GM19025 (cell line): ENCODE measurements at regions not wholly inside any gene's neighbourhood (a gene's known extent, or its start where the extent isn't known, plus 50 kb on each side); places are given as distances from the start of the nearest gene placed in this dataset.
A peak's percentile ranks its signal among the peaks of the same experiment; 100 is the strongest.
"Not testable (repeated sequence)": the region's sequence is repeated elsewhere in the genome, so short reads cannot be mapped to it uniquely, and the experiment has no call there.

Experiments
- ATAC-seq: cut with Tn5 transposase; IDR thresholded peaks from one replicate; pipeline ENCODE4 v1.9.1; 2021; ENCODE audit warnings: mild to moderate bottlenecking, low read depth, moderate library complexity; ENCODE audit not compliant: unreplicated experiment

DNA sequence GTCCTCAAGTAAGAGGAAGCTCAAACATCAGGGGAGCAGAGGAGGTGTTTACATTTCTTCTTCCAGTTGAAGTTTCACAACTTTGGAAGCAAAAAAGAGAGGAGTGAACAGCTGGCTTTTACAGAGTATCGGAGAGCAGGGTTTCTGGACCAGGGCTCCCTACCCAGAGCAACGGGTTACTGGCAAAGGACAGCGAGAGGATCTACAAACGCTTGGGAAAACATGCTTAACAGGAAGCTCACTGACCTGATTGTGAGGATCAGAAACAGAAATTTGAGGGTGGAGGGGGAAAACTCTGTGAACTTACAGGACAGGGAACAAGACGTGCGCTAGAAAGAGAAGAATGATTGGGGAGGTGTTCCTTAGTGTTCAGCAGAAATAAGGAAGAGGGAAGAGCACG lies 85.7 kb upstream of the TAB2 start:
- ATAC-seq = no peak

DNA sequence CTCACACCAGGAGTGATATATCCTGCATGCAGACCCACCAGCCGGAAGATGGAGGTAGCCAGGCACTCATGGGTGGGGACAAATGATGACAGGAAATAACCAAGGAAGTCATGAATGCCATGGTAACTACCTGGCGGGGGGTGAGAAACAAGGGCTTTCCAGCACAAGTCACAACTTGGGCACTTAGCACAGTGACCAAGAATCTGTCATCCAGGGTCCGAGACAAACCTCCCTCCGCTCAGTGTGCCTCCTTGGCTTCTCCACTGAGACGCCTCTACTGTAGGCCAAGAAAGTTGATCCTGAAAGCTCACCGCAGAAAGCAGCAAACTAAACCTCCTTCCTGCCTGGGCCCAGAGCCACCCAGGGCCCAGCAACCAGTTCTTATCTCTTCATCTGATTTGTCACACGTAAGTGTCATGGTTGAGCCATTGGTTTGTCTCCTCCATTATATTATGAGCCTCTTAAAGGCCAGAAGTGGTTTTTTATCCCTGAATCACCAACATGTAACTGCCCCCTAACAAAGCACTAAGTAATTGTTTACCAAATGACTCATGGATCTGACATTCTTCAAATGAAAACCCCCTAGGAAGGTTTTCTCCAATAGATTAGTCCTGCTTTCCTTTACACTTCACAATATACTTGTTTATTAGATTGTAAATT lies 84.3 kb upstream of the TAB2 start:
- ATAC-seq = no peak

DNA sequence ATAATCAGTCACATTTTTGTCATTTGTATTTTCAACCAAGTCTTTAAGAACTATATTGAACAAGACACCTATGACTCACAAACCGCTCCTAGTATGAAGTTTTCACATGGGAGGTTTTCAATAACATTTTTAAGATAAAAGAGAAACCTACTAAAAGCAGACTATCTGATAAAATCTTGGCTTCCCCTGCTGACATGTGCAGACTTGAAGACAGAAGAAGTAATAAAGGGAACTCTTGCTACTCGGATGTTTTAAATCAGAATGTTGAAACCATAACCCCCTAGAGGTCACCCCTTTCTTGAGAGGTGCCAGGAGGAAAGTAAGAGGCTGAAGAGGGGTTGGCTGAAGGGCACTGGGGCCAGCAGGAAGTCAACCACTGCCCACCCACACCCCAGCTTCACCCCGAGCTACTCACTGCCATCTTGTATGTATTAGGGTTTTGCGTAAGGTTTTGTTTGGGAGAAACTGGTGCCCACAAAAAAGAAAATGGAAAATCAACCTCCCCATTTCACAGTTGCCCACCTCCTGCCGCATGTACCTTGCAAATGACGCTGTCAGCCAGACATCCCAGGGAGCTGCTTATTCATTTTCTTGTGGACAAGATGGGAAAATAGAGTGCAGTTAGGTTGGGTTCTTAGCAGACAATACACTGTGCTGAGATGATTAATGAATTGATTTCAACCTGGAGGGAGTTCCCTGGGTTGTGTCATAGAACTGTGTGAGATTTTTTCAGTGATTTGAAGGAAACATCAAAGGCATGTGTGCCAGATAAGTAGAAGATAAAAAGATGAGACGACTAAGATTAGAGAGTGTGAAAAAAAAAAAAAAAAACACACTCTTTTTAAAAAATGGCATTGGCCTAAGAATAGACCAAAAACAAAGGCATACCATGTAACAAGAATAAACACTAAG lies 83.2 kb upstream of the TAB2 start:
- no peak for ATAC-seq

DNA sequence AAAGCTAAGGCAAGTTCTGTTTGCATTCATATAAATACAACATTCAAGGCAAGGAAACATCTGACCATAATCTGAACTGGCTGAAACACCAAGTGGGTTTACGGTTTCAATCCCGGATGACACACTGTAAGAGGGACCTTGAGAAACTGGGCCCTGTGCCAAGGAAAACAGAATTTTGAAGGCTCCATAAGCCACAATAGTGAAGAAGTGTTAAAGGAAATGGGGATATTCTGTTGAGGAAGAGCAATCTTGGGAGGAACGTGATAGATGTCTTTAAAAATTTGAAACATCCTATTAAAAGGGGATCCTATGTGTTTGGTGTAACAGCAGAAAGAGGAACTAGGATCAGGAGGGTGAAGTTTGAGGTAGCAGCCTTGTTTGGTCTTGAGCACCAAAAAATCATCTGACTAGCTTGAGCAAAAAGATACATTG lies 82.4 kb upstream of the TAB2 start:
- peak; percentile 84 for ATAC-seq

DNA sequence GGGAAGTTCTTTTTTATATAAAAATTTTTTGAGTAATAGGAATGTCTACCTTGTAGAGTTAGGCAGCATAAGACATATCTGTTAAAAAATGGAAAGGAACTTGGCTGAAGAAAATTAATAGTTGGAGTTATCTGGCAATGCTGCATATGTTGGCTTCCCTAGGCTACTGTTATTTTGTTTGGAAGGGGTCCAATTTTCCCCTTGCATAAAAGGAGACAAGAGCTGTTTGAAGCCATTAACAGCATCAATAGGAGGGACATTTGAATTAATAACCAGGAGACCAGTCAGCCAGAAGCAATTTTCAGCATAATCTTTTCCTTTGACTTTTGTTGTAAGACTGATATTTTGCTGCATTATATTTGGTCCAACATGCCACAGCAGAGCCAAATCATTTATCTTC lies 80.9 kb upstream of the TAB2 start:
- ATAC-seq = no peak

DNA sequence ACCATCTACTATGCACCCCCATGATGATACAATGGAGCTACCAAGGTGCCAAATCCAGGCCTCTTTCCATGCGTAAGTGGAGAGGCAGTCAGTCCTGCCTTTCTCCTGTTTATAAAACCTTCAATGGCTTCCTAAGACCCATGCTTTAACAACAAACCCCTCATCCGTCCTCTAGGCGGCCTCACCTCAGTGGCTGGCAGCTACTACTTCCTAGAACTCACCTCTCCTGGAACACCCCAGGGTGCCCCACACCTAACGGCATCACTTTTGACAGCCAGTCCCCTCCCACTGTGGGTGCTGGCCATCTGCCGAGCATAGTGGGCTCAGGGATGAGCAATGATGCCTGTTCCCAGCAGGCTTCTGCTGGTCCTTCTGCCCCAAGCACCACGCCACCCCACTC lies 80.0 kb upstream of the TAB2 start:
- no peak for ATAC-seq

DNA sequence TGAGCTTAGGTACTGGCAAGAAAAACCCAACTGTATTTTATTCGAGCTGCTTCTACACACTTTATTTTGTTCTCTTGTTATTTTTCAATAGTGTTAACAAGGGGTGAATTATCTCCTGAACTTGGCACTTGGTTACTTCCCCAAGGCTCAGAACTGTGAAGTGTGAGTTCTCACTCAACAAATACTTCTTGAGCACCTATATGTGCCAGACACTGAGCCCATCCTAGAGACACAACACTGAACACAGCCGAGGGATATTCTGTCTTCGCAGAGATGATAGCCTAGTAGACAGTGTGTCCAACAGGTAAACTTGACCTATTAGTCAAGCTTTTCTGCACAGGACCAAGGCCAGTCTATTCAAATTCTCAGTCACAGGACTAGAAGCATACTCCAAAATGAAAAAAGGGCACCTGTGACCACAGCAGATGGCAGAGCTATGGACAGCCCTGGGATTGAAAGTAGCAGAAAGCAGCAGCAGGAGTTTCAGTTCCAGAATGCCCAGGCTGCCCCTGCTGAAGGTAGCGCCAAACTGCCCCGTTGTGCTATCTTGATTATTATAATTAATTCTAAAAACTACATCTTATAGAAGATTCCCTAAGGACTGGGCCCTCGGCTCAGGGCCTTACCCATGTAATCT lies 77.8 kb upstream of the TAB2 start:
- no peak for ATAC-seq

DNA sequence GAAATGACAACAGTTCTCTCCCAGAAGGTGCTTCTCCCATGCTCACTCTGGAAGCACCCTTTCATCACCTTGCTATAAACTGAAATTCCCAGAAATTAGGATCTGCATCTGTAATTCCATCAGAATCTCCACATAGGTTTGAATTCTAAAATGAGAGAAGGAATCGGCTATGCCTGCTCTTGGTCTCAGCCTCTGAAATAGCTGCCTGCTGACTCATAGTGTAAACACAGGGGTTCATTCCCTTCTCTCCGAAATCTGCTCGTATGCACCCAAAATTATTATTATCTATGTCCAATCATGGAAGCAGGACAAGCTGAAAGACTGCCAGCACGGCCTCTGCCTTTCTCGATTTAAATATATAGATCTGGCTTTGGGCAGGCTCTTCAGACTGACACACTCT lies 74.6 kb upstream of the TAB2 start:
- ATAC-seq = no peak

DNA sequence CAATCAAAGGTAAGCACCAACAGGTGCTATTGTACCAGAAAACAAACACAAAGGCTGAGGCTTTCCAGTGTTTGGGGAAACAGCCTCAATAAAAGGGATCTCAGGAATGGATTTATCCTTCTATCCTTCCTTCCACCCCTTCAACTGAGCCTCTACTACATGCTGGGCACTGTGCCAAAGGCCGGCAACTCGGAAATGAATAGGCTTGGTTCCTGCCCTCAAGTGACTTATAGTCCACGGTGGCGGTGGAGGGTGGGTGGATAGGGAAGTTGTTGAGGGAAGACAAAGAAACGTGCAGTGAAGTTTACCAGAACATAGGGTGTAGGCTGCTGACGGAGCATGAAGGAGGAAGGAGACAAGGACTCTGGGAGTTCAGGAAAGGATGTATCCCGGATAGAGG lies 73.4 kb upstream of the TAB2 start:
- no peak for ATAC-seq

DNA sequence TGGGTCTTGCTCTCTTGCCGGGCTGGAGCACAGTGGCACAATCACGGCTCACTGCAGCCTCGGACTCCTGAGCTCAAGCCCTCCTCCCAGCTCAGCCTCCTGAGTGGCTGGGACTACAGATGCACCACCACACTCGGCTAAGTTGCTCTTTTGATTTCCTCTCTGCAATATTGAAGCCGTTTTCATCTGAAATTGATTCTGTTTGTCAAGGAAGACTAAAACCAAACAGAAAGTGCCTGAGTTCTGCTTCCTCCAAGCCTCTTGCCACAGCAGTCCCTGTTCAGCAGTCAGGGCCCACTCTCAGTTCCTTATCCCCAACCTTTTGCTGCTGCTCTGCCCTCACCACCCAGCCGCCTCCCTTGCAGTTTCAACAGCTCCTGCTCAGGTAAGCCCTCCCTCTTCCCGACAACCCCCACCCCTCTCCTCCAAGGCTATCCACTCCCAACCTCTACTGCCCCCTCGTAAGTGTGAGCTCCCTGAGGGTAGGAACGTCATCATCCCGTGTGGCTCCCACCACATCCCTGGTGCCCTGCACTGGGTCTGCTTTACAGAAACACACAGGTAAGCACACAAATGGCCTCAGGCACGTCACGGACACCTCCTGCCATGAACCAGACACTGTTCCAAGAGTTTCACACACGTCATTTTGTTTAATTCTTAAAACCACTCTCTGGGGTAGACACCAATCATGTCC lies 70.7 kb upstream of the TAB2 start:
- ATAC-seq = peak; percentile 97

DNA sequence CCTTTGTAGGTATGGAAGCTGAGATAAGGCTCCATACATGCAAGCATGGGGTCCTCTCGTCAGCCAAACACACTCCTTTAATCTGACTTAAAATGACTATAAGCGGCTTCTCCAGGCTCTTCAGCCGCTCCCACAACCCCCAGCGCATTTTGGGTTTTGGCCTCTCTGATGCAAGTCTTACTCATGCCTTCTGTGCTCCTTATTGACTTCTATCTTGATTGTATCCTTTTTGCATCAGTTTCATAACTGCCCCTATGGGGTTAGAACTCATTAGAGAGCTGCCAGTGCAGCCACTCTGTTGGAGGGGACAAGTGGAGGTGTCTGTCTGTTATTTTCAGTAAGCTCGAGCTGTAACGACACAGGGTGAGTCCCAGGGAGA lies 70.1 kb upstream of the TAB2 start:
- no peak for ATAC-seq

DNA sequence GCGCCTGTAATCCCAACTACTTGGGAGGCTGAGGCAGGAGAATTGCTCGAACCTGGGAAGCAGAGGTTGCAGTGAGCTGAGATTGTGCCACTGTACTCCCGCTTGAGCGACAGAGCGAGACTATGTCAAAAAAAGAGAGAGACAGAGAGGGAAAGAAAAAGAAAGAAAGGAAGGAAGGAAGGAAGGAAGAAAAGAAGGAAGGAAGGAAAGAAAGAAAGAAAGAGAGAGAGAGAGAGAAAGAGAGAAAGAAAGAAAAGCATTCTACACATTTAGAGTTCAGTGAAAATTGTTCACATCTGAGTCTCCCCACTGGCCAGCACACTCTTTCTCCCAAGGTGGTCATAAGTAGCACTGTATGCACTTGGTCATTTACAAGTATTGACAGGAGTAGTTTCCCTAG lies 69.2 kb upstream of the TAB2 start:
- not testable (repeated sequence) for ATAC-seq

DNA sequence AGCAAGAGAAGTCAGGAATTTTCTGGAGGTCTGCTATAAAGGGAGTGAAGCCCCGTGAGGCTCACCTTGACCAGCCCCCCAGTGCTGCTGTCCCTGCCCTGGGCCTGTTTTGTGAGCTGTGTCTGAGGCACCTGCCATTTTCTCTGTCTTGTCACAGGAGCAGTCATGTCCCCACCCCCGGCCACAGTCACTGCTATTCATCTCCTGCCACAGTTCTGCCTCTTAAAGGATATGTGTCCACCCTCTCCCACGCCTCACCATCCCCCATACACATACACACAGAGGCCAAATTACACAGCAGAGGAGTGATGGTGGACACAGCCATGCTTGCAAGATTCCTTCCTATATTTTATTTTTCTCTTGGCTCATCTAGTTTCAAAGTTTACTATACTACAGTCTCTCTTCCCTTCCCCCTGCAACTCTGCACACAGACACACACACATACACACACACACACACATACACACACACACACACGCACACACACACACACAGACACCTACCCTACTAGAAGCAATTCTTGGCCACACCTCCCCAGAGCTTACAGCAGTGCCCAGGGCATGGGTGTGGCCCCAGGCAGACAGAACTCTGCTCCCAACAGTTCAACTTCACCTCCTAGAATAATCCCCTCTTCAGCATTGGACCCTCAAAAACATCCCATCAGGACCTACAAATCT lies 68.7 kb upstream of the TAB2 start:
- ATAC-seq = no peak

DNA sequence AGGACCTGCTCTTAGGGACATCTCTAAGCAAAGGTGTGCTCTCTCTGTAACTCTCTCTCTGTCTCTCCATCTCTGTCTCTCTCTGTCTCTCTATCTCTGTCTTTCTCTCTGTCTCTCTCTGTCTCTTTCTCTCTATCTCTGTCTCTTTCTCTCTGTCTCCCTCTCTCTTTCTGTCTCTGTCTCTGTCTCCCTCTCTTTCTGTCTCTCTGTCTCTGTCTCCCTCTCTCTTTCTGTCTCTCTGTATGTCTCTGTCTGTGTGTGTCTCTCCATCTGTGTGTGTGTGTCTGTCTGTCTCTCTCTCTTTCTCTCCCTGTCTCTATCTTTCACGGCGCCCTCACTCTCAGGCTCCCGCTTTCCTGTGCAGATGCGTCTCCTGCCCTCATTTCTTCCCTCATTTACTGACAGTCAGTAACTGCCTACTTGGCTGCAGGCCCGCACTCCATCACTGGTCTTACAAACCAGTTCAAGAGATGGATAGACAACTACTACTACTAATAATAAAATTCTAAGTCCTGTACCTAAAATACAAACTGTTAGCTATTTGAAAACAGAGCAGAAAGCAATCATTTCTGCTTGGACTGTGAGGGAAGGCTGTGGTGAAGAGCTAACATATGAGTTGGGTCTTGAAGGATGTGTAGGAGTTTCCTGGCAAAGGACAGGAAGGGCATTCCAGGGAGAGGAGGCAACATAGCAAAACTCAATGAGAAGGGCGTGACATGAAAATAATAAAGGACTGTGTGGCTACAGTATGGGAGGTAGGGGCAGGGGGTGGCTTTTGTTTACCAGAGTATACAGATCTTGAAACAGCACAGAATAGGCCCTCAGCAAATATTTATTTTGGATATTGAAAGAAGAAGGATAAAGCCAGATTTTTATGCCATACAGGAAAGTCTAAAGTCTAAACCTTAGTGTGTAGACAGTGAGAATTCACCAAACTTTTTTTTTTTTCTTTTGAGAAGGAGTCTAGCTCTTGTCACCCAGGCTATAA lies 67.8 kb upstream of the TAB2 start:
- ATAC-seq = no peak

DNA sequence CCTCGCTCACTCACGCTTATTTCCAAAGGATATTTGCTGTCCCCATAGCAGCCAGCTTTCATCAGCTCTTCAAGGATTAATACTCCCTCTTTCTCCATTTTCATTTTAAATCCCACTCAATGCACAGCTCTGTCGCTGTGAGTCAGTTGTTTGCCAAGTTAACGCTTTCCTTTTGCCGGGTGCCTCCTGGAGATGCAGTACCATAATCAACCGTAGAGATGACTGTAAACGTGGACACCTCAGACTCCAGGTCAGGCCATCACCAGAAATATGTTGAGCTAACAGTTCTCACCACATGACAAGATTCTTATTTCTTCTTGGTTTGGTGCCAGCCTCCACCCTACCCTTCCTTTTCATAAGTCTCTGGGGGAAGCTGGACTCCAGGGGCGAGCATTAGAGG lies 66.6 kb upstream of the TAB2 start:
- ATAC-seq = no peak

DNA sequence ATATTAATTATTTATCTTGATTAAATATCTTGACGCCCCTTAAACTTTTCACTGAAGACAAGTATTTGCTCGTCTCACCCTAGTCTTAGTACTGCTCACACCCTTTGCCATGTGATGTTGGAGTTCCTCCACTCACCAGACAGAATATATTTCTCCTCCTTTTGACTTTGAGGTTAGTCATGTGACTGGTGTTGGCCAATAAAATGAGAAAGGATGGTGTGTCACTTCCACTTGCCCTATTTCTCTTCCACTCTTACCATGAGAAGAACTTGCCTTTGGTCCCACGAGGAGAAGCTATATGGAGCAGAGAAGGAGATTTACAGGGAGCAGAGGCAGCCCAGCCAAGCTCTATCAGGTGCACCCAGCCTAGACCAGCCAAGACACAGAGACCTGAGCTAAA lies 64.9 kb upstream of the TAB2 start:
- ATAC-seq = no peak

DNA sequence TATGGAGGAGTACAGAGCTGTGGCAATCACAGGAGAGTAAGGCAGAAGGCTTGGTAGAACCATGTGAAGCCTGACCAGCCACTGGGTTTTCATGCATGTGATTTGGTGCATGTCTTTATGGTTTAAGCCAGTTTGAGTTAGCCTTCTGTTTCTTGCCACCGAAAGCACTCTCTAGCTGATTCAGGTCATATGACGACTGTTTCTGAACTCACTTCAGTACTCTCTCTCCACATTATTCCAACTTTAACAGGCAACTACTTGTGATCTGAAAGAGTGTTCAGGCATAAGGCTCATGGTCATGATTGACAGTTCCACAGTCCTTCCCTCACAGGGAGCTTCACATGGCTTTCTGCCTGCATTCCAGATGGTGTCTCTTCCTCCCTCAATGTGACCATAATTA lies 63.3 kb upstream of the TAB2 start:
- no peak for ATAC-seq

DNA sequence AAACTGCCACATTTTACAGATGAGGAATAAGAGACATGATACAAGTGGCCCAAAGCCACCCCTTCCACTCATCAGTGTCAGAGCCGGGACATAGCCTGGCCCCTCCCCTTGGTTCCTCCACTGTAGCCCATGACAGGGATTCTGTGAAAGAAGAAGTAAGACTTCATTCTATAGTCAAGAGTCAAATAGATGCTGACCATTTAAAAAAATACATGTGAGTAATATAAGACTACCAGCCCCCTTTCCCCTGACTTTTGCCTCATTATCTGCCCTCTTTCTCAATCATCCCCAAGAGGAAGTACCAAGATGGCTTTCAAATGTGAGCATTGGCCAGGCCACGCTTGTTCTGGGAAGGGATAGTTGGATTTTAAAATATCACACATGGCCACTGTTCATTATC lies 57.8 kb upstream of the TAB2 start:
- no peak for ATAC-seq

DNA sequence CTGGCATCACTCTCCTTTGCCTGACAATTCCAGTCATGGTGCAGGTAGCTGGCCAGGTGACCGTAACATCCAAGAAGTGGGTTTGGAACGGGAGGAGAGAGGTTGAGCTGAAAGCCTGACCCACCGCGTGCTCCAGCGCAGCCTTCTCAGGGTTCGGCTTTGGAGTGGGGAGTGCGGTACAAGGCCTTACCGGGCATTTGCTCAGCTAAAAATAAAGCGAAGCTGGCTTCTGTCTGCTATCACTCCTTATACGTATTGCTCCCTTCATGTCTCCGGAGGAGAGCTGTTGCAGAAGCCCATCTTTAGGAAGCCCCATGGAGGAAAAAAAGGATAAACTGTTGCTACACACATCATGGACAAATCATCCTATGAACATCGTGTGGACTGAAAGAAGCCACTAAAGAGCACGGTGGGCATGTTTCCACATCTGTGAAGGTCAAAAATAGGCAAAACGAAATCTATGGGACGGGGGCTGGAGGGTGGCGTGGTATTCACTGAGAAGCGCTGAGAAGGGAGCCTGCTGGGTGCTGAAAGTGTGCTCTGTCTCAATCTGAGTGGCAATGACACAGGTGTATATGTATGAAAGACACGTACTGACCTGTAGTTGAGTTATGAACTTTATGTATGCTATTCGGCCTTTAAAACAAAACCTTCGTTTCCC lies 57.2 kb upstream of the TAB2 start:
- no peak for ATAC-seq
